ENCODE measurements at regions not wholly inside any gene's neighbourhood (a gene's known extent, or its start where the extent isn't known, plus 50 kb on each side); places are given as distances from the start of the nearest gene placed in this dataset.
"Not testable (repeated sequence)": the region's sequence is repeated elsewhere in the genome, so short reads cannot be mapped to it uniquely, and the experiment has no call there.

DNA sequence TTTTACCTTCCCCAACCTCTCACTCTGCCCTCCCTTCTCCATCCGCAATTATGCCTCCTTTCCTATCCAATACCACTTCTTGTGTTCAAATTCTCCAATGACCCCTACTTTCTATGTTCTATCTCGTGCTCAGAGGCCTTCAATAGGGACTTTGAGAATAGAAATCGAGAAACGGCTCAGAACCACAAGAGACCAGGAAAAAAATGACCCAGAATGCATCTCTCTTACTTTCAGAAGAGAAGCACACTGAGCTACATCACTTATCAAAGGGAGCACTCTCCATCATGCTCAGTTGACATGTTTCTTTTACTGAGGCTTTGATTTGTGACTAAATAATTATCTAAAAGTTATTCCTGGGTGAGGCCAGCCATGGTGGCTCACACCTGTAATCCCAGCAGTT lies 162.4 kb upstream of the PRICKLE2 start:
- DNase-seq: no peak

DNA sequence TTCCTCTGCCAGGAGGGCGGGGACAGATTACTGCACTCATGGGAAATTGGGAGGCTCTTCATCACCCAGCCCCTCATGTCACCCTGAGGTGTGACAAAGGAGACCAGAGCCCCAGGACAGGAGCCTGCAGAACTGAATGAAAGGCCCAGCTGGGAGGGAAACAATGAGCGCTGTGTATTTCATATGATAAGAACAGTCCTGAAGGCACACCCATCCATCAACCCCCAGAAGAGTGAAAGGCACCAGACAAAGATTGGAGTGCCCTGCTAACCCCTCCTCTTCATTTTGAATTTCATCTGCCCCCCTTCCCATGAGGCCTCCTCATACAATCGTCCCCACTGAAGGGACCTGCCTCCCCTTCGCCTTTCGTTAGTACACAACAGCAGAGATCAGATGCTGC lies 160.0 kb upstream of the PRICKLE2 start:
- no peak for DNase-seq

DNA sequence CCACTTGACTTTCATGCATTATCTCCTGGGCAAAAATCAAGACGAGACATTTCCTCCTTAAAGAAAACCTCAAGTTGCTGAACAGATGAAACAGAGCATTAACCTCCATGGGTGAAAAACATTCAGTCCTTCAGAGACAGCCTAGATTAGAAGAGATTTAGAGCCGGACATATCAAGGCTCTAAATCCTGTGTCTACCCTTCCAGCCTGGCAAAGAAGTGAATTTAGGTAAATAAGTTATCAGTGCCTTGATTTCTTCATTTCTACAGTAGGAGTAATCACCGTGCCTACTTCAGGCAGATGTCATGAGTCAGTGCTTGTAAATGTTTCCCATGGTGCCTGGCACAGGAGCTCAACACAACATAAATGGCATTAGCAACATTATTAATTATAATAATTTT lies 159.3 kb upstream of the PRICKLE2 start:
- no peak for DNase-seq

DNA sequence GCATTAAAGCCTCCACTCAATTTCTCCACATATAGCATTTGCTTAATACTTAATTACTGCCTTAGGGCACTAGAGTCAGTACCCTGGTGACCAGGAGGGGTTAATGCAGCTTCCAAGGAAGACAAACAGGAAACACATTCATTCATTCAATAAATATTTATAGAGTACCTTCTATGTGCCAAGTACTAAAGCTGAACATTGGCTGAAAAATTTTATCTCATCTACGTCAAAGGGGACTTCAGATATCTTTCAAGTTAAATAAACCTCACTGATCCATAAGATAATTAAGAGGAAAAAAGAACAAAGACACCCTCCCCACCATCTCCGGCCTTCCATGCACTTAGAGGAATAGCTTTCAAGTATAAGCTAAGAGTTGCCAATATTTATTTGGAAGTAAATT lies 156.9 kb upstream of the PRICKLE2 start:
- DNase-seq: no peak

DNA sequence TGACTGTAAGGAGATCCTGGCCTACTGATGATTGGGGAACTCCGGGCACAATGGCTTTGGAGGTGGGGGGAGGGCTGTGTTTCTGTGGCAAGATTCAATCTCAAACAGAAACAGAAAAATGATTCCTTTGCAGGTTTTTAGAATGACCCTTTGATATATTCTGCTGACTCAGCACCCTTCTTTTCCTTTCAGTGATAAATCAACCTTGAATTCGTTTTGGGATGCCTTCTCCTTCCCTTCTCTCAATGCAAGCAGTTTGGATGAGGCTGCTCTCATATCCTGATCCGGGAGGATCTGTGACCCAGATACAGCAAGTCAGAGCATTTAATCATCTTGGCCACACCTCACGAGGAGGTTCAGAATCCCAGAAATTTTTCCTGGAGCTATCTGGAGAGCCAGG lies 156.1 kb upstream of the PRICKLE2 start:
- DNase-seq: no peak

- DNase-seq: no peak
These were observed 155.3 kb upstream of the PRICKLE2 start for GRCh38 chr3:64380546-64380945.

DNA sequence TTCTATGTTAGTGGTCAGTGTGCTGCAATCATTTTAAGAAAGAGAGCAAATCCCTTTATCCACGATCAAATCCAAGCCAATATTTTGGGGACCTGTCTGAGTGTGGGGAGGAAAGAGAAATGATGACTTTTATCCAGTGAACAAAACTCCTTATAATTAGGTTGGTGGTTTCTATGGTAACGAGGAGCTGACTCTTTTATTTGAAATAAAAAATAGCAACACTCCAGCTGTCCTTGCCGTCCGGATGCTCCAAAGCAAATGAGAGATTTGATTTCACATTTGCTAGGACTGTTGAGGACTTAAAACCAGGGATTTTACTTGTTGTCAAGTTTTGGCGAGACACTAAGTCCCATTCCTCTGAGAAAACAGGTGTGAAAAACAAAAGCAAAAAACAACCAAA lies 154.0 kb upstream of the PRICKLE2 start:
- no peak for DNase-seq

DNA sequence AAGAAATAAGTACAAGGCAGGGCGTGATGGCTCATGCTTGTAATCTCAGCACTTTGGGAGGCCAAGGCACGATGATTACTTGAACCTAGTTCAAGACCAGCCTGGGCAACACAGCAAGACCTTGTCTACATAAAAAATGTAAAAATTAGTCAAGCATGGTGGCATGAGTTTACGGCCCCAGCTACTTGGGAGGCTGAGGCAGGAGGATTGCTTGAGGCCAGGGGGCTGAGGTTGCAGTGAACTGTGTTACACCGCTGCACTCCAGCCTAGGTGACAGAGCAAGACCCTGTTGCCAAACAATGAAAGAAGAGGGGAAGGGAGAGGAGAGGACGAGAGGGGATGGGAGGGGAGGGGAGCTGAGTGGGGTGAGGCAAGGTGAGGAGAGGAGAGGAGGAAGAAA lies 152.7 kb upstream of the PRICKLE2 start:
- DNase-seq: no peak

DNA sequence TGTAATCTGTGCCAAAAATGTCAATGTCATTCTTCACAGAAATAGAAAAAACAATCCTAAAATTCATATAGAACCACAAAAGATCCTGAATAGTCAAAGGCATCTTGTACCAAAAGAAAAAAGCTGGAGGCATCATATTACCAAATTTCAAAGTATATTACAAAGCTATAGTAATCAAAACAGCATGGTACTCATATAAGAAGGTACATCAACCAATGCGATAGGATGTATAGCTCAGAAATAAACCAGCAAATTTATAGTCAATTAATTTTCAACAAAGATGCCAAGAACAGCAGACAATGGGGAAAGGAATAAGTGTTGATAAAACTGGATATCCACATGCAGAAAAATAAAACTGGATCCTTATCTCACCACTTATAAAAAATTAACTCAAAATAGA lies 150.5 kb upstream of the PRICKLE2 start:
- no peak for DNase-seq

- DNase-seq: no peak
These were observed 144.1 kb upstream of the PRICKLE2 start for GRCh38 chr3:64369390-64369789.

- DNase-seq: no peak
These were observed 143.2 kb upstream of the PRICKLE2 start for GRCh38 chr3:64368257-64369020.

GRCh38 chr3:64365877-64366276 lies 140.6 kb upstream of the PRICKLE2 start:
- no peak for DNase-seq

GRCh38 chr3:64363842-64364241 lies 138.6 kb upstream of the PRICKLE2 start:
- DNase-seq: no peak

- DNase-seq: no peak
These were observed 136.9 kb upstream of the PRICKLE2 start for GRCh38 chr3:64361962-64362735.

- DNase-seq: not testable (repeated sequence)
These were observed 135.8 kb upstream of the PRICKLE2 start for GRCh38 chr3:64361036-64361435.

- DNase-seq: no peak
These were observed 135.0 kb upstream of the PRICKLE2 start for GRCh38 chr3:64360280-64360679.

DNA sequence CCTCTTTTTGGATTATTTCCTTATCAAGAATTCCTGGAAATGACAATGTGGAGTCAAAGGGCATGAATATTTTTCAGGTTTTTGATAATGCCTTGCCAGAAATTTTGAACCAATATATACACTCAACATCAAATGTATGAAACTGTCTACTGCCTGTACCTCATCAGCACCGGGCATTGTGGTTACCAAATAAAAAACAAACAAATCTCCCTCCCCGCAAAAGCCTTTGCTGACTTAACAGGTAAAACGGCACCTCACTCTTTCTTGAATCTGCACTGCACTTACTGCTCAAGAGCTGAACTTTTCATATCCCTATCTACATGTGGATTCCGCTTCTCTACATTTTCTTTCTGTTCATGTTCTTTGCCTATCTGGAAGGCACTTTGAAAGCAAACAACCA lies 134.5 kb upstream of the PRICKLE2 start:
- DNase-seq: no peak

- no peak for DNase-seq
These were observed 133.6 kb upstream of the PRICKLE2 start for GRCh38 chr3:64358853-64359252.

DNA sequence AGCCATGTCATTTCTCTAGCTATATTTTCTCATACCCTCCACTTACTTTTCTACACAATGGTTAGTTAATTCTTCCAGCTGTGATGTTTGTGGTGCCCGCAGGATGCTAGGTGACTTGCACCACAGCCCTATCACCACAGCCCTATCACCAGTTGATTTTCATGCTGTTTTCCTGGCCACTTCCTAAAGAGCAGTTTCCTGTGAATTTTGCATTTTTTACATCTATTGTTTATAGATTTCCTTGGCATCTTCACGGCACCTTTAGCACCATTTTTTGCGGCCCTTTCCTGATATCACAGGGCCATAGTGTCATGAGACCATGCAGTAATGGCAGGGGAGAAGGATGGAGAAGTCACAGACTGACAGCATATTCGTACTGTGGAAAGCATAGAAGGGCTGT lies 132.9 kb upstream of the PRICKLE2 start:
- DNase-seq: no peak

DNA sequence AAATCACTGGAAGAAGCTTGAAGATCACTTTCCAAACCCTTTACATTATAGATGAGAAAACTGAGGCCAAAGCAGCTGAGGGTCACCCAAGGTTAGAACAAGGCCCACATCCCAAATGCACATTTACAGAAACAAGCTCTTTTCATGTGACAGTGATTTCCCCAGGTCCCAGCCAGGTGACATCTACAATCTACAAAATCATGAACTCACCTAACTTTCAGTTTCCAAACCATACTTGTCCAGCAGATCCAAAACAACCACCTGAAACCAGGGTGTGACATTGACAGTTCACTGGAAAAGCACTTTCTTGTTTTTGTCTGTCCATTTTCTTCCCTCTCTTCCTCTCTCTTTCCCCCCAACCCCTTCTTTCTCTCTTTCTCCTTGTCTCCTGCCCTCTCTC lies 132.2 kb upstream of the PRICKLE2 start:
- DNase-seq: no peak

- DNase-seq: peak; percentile 10
These were observed 130.1 kb upstream of the PRICKLE2 start for GRCh38 chr3:64355401-64355807.

- DNase-seq: no peak
These were observed 129.7 kb upstream of the PRICKLE2 start for GRCh38 chr3:64354956-64355355.

GRCh38 chr3:64354221-64354620 lies 129.0 kb upstream of the PRICKLE2 start:
- DNase-seq: no peak

- DNase-seq: no peak
These were observed 128.0 kb upstream of the PRICKLE2 start for GRCh38 chr3:64353226-64353625.

- no peak for DNase-seq
These were observed 127.3 kb upstream of the PRICKLE2 start for GRCh38 chr3:64352639-64352992.
